Duodenal mucosa (tissue), 2 donors: ENCODE measurements at regions not wholly inside any gene's neighbourhood (a gene's known extent, or its start where the extent isn't known, plus 50 kb on each side); places are given as distances from the start of the nearest gene placed in this dataset.

Source experiments
- H3K27ac ChIP-seq: one replicate; pipeline ENCODE4 v1.7.0; 2013; ENCODE audit warnings: low read depth, low read length
- H3K27me3 ChIP-seq, 2 donors: one replicate each; pipeline ENCODE4 v1.7.0; 2013; ENCODE audit warnings: low read length in 2 of 2, control low read depth in 1 of 2; ENCODE audit not compliant: insufficient read depth in 2 of 2, control insufficient read depth in 1 of 2
- H3K36me3 ChIP-seq, 2 donors: one replicate each; pipeline ENCODE4 v1.7.0; 2013; ENCODE audit warnings: low read length in 2 of 2, control low read depth in 1 of 2; ENCODE audit not compliant: insufficient read depth in 2 of 2, control insufficient read depth in 1 of 2
- H3K4me1 ChIP-seq, 2 donors: one replicate each; pipeline ENCODE4 v1.7.0; 2013; ENCODE audit warnings: low read length in 2 of 2, control low read depth in 1 of 2; ENCODE audit not compliant: insufficient read depth in 2 of 2, control insufficient read depth in 1 of 2
- H3K4me3 ChIP-seq, 2 donors: one replicate each; pipeline ENCODE4 v1.7.0; 2013; ENCODE audit warnings: low read length in 2 of 2, low read depth in 1 of 2
- H3K9ac ChIP-seq, 2 donors: one replicate each; pipeline ENCODE4 v1.7.0; 2013; ENCODE audit warnings: low read length in 2 of 2, low read depth in 1 of 2
- H3K9me3 ChIP-seq, 2 donors: one replicate each; pipeline ENCODE4 v1.7.0; 2013; ENCODE audit warnings: low read length in 2 of 2, control low read depth in 1 of 2; ENCODE audit not compliant: control insufficient read depth in 1 of 2

GRCh38 chrX:40149286-40150175 lies 51.8 kb upstream of the BCOR start:
- no peak overlapping the region for H3K27ac ChIP-seq
- no peak overlapping the region for H3K4me3 ChIP-seq
- no peaks in the 10 kb centered on the region for H3K9me3 ChIP-seq
- H3K36me3 ChIP-seq: no peaks in the 10 kb centered on the region
- no peaks in the 10 kb centered on the region for H3K27me3 ChIP-seq
- H3K9ac ChIP-seq: no peak overlapping the region
- H3K4me1 ChIP-seq: peaks cover 8 to 9% of the 10 kb centered on the region in 2 donors

GRCh38 chrX:40148385-40149285 lies 50.9 kb upstream of the BCOR start:
- Histone ChIP-seq H3K36me3 (no peaks in the 10 kb centered on the region), H3K27ac (no peak overlapping the region), H3K9ac (no peak overlapping the region), H3K4me1 (peaks cover 7 to 9% of the 10 kb centered on the region in 2 donors), H3K4me3 (no peak overlapping the region), H3K9me3 (no peaks in the 10 kb centered on the region), H3K27me3 (no peaks in the 10 kb centered on the region)

GRCh38 chrX:40147971-40148370 lies 50.2 kb upstream of the BCOR start:
- Histone ChIP-seq H3K36me3 (no peaks in the 10 kb centered on the region), H3K4me1 (peaks cover 7 to 9% of the 10 kb centered on the region in 2 donors), H3K9me3 (no peaks in the 10 kb centered on the region), H3K27ac (no peak overlapping the region), H3K4me3 (no peak overlapping the region), H3K27me3 (no peaks in the 10 kb centered on the region), H3K9ac (no peak overlapping the region)
